Peyer's patch (tissue), 4 donors: ENCODE measurements at regions not wholly inside any gene's neighbourhood (a gene's known extent, or its start where the extent isn't known, plus 50 kb on each side); places are given as distances from the start of the nearest gene placed in this dataset.

Experiments
- CTCF ChIP-seq, 6 experiments: fragments of 450-650 bp in 4 of 6; fragments of 200-600 bp in 2 of 6; sonication (generic) in 1 of 6; IDR thresholded peaks; one replicate each; pipeline ENCODE4 v1.5.1; 2017 to 2019; ENCODE audit warnings: antibody characterized with exemption in 6 of 6, mild to moderate bottlenecking in 3 of 6, moderate library complexity in 1 of 6
- POLR2A ChIP-seq, 2 donors: fragments of 450-650 bp; IDR thresholded peaks; one replicate each; pipeline ENCODE4 v1.5.1; 2017; ENCODE audit warnings: antibody characterized with exemption in 2 of 2, mild to moderate bottlenecking in 2 of 2, moderate library complexity in 2 of 2

- no peak for TF ChIP-seq CTCF (IDR thresholded peaks at IDR 0.05)
- no peak for TF ChIP-seq POLR2A (IDR thresholded peaks at IDR 0.05)
Measured at GRCh38 chr20:50389808-50390684, 120.1 kb upstream of the PTPN1 start.
